DND-41 (cell line): ENCODE measurements at regions not wholly inside any gene's neighbourhood (a gene's known extent, or its start where the extent isn't known, plus 50 kb on each side); places are given as distances from the start of the nearest gene placed in this dataset.

ENCODE experiments used
- ATAC-seq: fragments of 200-7000 bp; cut with Tn5 transposase; 3 replicates; pipeline ENCODE4 v1.9.1; 2021; ENCODE audit warnings: low read depth; ENCODE audit not compliant: insufficient read depth
- DNase-seq: peaks from one replicate; pipeline ENCODE4 v3.0.0-alpha.2; 2020
- H2AFZ ChIP-seq: 2 replicates; pipeline ENCODE4 v1.6.0; 2012; ENCODE audit warnings: low read depth, low read length
- H3K27ac ChIP-seq: 2 replicates; pipeline ENCODE4 v1.5.1; 2012; ENCODE audit warnings: low read length, inconsistent platforms
- H3K27me3 ChIP-seq: fragments of 200-600 bp; sonication (generic); 2 replicates; pipeline ENCODE4 v1.6.0; 2012; ENCODE audit warnings: low read length, mild to moderate bottlenecking, inconsistent platforms; ENCODE audit not compliant: insufficient read depth, poor library complexity
- H3K36me3 ChIP-seq: 2 replicates; pipeline ENCODE4 v1.5.1; 2012; ENCODE audit warnings: low read length, inconsistent platforms; ENCODE audit not compliant: insufficient read depth
- H3K4me1 ChIP-seq: 2 replicates; pipeline ENCODE4 v1.5.1; 2012; ENCODE audit warnings: mild to moderate bottlenecking, low read length; ENCODE audit not compliant: insufficient read depth
- H3K4me2 ChIP-seq: 2 replicates; pipeline ENCODE4 v1.6.0; 2012; ENCODE audit warnings: mild to moderate bottlenecking, moderate library complexity, low read length, inconsistent platforms; ENCODE audit not compliant: insufficient read depth
- H3K4me3 ChIP-seq, 2 experiments: fragments of 200-600 bp in 1 of 2; shearing (Covaris generic) in 1 of 2; 2 replicates each; pipeline ENCODE4 v1.5.1; 2012 to 2016; ENCODE audit warnings: inconsistent platforms in 2 of 2, low read length in 2 of 2, mild to moderate bottlenecking in 2 of 2, low read depth in 1 of 2, moderate library complexity in 1 of 2
- H3K79me2 ChIP-seq: 2 replicates; pipeline ENCODE4 v1.6.0; 2012; ENCODE audit warnings: low read length, inconsistent platforms; ENCODE audit not compliant: insufficient read depth
- H3K9ac ChIP-seq: 2 replicates; pipeline ENCODE4 v1.6.0; 2012; ENCODE audit warnings: low read depth, mild to moderate bottlenecking, inconsistent platforms, low read length, moderate library complexity
- H3K9me3 ChIP-seq: 2 replicates; pipeline ENCODE4 v1.5.1; 2012; ENCODE audit warnings: low read length, moderate library complexity, mild to moderate bottlenecking, inconsistent platforms; ENCODE audit not compliant: insufficient read depth, severe bottlenecking
- H4K20me1 ChIP-seq: 2 replicates; pipeline ENCODE4 v1.6.0; 2012; ENCODE audit warnings: low read length; ENCODE audit not compliant: insufficient read depth
- CTCF ChIP-seq: IDR thresholded peaks from 2 replicates; pipeline ENCODE4 v1.5.1; 2012; ENCODE audit warnings: borderline replicate concordance, low read length, moderate library complexity, mild to moderate bottlenecking; ENCODE audit not compliant: poor library complexity, severe bottlenecking; ENCODE audit errors: extremely low read depth
- EZH2 ChIP-seq: IDR thresholded peaks from 3 replicates; pipeline ENCODE4 v1.6.1; 2012; ENCODE audit warnings: borderline replicate concordance, low read depth, mild to moderate bottlenecking, moderate library complexity, low read length, inconsistent platforms; ENCODE audit not compliant: severe bottlenecking

- H3K79me2 ChIP-seq, result no peaks in the 10 kb centered on the region
- no peaks in the 10 kb centered on the region for H4K20me1 ChIP-seq
- ATAC-seq (no peak), DNase-seq (no peak)
- H3K27me3 ChIP-seq, result no peaks in the 10 kb centered on the region
- H3K4me1 ChIP-seq, result no peaks in the 10 kb centered on the region
- no peak overlapping the region for H3K27ac ChIP-seq
- TF ChIP-seq EZH2, result no peak
- TF ChIP-seq CTCF, result no peak
- H3K4me3 ChIP-seq, result no peak overlapping the region
- H2AFZ ChIP-seq, result no peak overlapping the region
- H3K36me3 ChIP-seq, result no peaks in the 10 kb centered on the region
- H3K4me2 ChIP-seq, result no peak overlapping the region
- H3K9me3 ChIP-seq, result no peaks in the 10 kb centered on the region
- H3K9ac ChIP-seq, result no peak overlapping the region
Measured at GRCh38 chr5:164650427-164650826, 1145.0 kb downstream of the MAT2B start.

DNA sequence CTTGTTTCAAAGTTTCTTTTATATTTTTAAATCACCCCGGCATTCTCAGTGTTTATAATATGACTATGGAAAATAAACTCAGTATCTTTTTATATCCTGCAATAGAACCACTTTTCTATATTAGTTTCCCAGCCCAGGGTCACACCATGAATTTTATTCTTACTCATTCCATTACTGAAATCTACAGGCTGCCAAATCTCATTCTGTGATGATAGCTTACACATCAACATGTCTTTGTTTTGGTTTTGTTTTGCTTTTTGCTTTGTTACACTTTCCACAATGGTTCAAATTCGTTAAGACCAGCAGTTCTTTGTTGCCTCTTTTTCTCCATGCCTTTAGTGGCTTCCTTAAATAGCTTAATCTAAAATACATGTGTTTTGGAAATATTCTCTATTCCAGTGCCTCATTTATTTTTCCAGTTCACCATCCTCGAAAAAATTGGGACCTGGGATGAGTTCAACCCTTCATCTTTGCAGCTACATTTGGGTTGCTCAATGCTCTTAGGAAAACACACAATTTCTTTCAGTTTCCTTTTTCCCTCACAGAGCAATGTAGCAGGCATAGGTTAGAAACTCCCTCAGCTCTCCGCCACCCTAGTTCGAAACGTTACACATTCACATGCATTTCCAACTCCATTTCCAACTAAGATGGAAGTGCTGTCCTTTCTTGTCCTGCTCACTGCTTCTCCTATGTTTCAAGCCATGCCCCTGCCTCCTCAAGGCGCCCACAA, 1146.3 kb downstream of the MAT2B start:
- H3K4me2 ChIP-seq, result no peak overlapping the region
- no peak overlapping the region for H3K4me3 ChIP-seq
- no peak for DNase-seq

DNA sequence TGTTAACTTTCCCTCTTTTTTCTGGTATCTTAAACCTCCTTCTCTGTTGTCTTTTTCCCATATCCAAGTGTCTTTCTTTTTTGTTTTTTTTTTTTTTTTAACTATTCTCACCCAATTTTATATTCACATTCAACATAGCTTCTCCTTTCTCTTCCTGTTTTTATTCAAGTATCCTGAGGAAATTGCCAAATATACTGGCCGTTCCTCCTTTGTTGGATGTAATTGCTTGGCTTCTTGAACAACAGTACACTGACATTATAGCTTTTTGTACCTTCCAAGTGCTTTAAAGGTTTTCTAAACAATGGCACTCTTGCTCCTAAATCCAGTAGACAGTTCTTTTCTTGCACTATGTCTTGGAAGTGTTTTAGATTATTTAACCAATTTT, 1146.8 kb downstream of the MAT2B start:
- no peak overlapping the region for H3K4me2 ChIP-seq
- H3K36me3 ChIP-seq, result no peaks in the 10 kb centered on the region
- H3K4me1 ChIP-seq, result no peaks in the 10 kb centered on the region
- no peak for TF ChIP-seq EZH2
- no peak for TF ChIP-seq CTCF
- no peaks in the 10 kb centered on the region for H4K20me1 ChIP-seq
- H3K4me3 ChIP-seq, result no peak overlapping the region
- H3K27me3 ChIP-seq, result no peaks in the 10 kb centered on the region
- ATAC-seq (no peak), DNase-seq (no peak)
- no peaks in the 10 kb centered on the region for H3K79me2 ChIP-seq
- H3K9me3 ChIP-seq, result no peaks in the 10 kb centered on the region
- H3K27ac ChIP-seq, result no peak overlapping the region
- H3K9ac ChIP-seq, result no peak overlapping the region
- no peak overlapping the region for H2AFZ ChIP-seq

More for the DNA sequence above, 1146.3 kb downstream of the MAT2B start:
- no peak for ATAC-seq
- H2AFZ ChIP-seq, result no peak overlapping the region
- no peaks in the 10 kb centered on the region for H3K36me3 ChIP-seq
- no peaks in the 10 kb centered on the region for H4K20me1 ChIP-seq
- H3K9ac ChIP-seq, result no peak overlapping the region
- TF ChIP-seq CTCF (no peak), EZH2 (no peak)
- no peak overlapping the region for H3K27ac ChIP-seq
- H3K27me3 ChIP-seq, result no peaks in the 10 kb centered on the region
- H3K4me1 ChIP-seq, result no peaks in the 10 kb centered on the region
- no peaks in the 10 kb centered on the region for H3K9me3 ChIP-seq
- H3K79me2 ChIP-seq, result no peaks in the 10 kb centered on the region
